HG03280 (cell line): ENCODE measurements at regions not wholly inside any gene's neighbourhood (a gene's known extent, or its start where the extent isn't known, plus 50 kb on each side); places are given as distances from the start of the nearest gene placed in this dataset.

Source experiments
- ATAC-seq: cut with Tn5 transposase; IDR thresholded peaks from one replicate; pipeline ENCODE4 v1.9.1; 2021; ENCODE audit warnings: mild to moderate bottlenecking, moderate library complexity; ENCODE audit not compliant: unreplicated experiment

DNA sequence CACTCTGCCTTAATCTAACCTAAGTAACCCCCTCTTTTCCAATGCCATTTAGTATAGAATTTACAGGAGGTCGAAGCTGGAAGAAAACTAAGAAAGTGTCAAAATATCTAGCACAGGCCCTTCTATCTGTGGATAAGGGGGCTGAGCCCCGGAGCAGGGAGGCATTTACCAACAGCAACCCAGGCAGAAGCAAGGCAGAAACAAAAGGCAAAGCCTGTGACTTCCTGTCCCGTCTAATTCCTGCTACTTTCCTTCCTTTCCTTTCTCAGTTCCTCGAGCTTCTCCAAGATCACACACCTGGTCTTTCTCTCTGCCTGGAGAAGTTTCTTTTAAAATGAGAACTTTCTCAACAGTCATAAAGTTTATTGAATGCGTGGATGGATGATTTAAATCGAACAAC is 146.0 kb downstream of the FOXA2 start:
- ATAC-seq: no peak

DNA sequence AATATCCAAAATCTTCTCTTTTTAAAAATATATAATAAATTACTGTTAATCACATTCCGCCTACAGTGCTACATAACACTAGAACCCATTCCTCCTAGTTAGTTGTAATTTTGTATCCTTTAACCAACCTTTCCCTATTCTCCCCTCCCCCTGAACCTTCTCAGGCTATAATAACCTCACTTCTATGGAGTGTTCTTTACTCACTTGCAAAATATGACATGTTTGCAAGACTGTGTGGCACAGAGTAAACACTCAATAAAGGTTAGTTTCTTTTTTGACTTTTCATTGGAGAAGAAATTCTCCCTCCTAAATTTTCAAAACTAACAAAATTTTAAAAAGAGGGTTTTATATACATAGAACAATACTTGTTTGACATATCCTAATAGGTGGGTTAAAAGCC is 147.0 kb downstream of the FOXA2 start:
- no peak for ATAC-seq

DNA sequence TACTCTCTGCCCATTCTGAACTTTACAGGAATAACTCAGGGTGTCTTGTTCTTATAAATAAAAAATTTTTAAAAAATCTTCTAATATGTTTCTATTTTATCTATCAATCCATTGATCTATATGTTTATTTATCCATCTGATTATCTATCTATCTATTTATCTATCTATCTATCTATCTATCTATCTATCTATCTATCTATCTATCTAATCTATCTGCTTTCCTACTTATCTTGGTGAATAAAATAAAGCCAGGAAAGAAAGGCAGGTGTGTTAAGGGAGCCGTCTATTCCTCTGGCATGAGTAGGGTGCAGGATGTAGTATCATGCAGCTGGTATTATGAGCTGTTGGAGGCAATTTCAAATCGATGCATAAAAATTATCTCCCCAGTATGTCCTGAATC is 153.0 kb downstream of the FOXA2 start:
- no peak for ATAC-seq

DNA sequence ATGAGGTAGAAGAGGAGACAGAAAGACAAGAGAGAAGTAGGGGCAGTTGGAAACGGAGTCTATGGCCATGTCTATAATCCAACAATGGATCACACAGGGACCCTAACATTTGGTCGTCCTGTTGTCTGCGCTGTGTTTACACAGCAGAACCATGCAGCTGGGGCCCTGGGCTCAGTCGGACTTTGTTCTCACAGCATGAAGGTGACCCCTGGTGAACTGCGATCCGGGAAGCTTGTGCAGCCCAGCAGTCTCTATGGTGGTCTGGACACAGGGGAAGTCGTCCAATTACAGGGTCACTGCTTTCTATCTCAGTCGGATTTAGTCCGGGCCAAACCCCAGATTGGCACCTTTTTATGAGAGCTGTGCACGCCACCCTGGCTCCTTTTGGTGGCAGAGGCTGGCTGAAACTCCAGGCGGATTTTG is 153.6 kb downstream of the FOXA2 start:
- ATAC-seq: no peak

DNA sequence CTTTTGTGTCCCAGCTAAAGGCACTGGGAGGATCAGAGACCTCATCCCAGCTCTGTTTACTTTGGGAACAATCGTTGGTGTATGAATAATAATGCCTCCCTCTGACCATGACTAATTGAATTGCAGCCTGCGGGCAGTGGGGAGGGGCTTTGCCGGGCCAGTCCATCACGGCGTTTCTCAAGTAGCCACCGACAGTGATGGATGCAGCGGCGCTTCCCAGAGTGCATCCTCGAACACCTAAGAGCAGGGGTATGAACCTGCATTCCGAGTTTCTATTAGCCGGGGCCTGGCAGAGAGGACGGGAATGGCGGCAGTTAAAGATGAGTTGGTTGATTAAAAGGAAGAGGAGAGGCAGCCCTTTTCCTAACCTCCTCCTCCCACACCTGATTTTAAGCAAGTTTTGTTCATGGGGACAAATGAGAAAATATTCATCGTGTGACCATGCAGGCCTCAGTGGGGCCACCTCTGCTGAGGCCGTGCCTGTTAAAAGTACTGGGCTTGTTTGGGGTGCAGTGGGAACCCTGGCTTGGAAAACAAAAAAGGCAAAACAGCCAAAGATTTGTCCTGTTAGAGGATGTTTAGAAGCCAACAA is 154.1 kb downstream of the FOXA2 start:
- ATAC-seq: no peak

DNA sequence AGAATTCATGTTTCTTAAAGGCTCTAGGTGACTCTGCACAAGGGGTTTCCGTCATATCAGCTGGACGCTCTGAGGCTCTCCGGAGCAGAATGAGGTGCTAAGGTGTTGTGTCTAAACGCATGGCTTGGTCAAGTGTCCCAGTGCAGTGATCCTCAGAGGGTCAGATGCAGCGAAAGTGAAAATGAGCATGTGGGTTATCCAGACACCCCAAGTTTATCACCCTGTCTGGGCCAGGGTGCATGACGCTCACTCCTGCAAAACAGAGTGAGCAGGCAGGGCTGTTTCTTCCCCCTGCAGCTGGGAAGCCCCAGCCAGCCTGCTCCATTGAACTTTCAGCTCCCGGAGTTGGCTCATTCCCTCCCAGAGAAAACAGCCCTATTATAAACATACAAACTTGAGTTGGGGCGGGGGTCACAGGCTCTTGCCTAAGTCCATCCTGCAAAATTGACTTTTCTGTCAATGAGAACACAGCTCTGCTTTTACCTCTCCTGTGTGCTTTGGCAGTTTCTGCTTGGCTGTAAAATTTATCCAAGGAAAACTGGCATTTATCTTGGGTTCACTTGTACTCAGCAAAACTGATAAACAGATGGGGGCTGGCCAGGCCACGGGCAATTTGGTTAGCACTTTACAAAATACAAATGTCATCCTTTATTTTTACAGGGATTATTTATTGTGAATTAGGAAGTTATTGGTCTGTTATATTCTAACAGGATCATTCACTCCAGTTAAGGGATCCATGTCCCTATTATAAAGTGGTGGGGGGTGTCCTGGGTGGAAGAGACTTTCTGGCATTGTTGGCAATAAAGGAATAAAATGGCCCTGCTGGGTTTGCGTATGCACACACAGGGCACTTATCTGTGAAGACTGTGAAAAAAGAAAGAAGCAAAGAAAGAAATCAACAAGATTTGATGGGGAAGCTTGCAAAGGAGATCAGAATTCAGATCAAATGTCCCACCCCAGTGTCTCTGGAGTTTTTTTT is 154.9 kb downstream of the FOXA2 start:
- ATAC-seq: no peak

DNA sequence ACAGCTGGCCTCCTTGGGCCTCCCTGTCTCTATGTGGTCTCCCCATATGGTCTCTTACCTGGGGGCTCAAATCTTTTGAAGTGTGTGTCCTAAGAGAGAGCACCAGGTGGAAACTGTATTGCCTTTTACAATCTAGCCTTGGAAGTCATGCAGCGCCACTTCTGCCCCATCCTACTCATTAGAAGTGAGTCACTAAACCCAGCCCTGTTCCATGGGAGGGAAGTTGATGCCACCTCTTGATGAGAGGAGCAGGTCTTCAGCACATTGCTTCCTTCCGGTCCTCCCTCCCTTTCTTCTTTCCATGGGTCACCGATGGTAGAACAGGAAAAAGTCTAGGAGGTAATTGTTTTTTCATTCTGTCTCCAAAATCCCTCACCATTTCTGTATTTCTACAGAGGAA is 156.3 kb downstream of the FOXA2 start:
- ATAC-seq: no peak

DNA sequence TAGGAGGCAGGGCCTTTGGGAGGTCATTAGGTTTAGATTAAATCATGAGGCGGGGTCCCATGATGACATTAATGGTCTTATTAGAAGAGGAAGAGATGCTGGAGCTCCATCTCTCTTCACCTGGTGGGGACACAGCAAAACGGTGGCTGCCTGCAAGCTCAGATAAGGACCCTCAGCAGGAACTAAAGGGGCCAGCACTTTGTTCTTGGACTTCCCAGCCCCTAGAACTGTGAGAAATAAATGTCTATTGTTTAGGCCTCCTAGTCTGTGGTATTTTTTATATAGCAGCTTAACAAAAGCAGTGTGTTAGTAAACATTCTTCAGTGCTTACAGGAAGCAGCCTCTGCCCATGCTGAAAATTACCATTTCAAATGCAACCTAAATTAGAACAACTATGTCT is 157.6 kb downstream of the FOXA2 start:
- no peak for ATAC-seq

DNA sequence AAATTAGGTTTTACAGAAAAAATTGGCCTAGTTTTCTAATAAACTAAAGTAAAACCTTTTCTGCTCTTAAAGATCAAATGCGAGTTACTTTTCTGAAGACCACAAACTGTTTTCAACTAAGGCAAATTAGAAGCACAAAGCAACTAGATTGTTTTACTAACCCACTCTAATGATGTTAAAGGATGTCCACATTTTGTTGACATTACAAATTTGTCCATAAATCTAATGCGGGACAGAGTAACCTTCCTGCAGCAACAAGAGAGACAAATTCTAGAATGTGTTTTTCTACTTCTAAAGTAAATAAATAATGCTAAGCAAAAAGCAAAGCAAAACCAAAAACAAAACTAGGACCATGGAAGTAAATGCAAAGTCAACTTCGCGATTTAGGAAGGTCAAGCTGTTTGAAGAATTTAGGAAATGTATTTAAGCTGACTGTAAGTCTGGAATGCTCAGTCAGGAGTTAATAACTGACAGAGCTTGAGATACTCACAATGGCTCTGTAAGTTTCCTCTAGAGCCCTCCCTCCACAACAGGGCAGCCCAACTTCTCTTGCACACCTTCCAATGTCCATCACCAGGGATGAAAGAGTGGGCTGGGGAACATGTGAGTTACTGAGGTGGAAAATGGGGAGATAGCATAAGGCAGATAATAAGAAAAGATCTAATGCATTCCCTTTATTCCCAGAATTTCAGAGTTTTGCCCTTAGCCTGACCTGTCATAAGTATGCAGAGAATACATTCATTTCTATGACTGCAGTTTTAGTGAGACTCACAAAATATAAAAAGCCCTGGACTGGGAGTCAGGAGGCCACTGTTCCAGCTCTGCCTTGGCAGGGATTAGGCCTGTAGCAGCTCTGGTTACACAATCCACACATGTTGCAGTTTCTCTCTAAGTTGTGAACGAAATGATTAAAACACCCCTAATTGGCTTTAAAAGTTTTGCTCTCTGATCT is 158.8 kb downstream of the FOXA2 start:
- ATAC-seq: no peak

DNA sequence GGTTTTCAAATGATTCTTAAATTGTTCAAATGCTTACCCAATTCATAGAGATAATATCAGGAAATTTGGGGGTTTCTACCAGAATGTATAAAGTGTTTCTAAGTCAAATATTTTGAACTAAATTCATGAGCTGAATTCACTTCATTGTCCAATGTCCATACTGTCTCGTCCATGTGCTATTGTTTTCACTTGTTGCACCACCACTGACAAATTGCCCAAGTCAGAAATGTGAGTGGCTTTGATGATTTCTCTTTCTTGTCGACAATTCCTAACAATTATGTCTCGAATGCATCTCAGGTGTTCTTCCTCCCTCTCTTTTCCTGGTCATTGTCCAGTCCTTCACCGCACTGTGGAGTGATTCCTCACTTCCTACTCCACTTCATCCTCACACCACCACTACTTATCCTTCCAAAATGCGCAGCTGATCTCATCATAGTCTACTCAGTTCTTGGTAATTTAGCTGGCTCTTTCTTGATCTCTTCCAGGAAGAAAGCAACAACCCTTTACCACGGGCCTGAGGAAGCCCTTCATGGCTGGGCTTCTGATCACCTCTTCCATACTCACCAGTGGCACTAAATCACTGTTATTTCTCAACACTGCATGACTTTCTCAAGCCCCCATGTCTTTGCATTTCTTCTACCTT is 161.1 kb downstream of the FOXA2 start:
- no peak for ATAC-seq

DNA sequence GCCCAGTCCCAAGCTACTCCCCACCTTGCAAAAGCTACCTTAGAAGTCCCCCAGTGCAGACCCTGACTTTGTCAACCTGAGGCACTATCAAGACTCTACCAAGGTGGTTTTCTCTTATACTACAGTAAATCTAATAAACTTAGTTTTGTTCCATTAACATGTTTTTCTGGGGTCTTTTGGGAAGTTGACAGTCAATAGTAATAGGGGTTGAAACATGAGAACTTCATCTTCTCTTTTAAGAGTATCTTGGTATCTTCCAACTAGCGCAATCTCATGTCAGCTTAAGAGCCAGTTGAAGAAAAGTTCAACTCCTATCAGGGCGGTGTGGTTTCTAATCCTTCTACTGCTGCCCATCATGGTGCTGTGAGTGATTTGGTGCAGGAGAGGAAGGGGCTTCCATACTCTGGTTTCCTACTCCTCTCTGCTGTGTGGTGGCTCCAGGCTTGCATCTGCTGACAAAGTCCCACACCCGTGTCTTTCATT is 164.2 kb downstream of the FOXA2 start:
- no peak for ATAC-seq

DNA sequence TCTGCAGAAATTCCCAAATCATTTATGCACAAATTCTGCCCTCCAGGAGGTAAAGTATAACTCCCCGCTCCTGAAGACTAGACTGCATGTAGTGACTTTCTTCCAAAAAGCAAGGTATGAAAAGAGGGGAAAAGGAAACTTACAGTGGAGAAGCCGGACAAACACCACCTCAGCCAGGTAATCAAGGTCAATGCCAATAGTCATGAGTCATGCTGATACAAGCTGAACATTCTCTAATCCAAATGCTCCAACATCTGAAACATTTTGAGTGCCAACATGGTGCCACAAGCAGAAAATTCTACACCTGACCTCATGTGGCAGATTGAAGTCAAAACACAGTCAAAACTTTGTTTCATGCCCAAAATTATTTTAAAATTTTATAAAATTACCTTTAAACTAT is 165.6 kb downstream of the FOXA2 start:
- ATAC-seq: no peak

DNA sequence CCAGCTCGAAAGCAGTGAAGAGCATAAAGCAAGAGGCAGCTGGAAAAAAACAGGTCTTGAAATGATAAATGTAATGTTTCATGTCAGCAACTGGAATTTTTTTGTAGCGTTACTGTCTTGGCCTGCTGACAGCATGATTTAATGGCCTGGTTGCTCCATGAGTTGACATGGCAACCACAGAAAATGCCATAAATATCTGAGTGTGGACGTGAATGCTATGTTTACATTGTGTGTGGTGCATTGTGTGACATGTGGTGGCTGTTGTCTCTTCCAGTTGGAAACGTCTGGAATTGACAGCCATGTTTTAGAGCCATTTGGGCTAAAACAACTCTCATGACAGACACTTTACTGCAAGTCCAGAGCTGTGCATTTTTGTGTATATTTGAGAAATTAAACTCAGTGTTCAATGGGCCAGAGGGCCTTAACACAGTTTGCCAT is 170.0 kb downstream of the FOXA2 start:
- no peak for ATAC-seq

DNA sequence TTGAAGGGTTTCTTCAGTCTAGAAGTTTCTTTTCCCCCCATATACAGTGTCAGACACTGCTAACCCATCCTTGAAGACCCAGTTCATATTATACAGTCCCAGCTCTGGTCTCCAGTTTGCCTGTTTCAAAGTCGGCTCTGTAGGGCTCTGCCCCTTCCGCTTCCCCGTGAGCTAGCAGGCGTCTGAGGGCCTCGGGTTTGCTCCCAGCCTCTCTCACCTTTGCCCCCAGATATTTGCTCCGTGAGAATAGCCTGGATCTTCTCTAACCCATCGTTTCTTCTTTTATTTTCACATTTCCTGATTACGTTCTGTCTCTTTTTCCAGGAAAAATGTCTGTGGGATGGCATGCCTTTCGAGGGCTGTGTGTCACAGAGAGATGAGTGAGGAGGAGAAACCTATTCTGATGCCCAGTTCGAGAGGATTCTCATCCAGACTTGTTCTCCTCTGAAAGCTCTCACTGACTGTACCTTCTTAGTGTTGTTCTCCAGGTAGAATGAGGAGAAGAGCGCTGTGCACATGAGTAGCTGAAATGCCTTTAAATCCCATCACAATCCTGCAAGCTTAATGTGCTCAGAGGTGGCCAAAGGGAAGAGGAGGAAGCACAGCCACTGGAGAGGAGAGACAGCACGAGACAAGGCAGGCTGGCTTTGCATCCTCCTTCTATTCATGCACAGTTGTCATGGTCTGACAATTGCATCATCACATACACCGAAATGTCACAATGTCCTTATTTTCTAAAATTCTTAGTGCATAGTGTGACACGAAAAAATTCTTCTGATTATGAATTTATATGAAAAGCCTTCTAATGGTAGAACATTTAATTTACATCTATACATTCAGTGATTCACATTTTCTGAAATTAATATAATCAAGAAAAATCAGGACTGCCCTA is 171.1 kb downstream of the FOXA2 start:
- ATAC-seq: no peak

DNA sequence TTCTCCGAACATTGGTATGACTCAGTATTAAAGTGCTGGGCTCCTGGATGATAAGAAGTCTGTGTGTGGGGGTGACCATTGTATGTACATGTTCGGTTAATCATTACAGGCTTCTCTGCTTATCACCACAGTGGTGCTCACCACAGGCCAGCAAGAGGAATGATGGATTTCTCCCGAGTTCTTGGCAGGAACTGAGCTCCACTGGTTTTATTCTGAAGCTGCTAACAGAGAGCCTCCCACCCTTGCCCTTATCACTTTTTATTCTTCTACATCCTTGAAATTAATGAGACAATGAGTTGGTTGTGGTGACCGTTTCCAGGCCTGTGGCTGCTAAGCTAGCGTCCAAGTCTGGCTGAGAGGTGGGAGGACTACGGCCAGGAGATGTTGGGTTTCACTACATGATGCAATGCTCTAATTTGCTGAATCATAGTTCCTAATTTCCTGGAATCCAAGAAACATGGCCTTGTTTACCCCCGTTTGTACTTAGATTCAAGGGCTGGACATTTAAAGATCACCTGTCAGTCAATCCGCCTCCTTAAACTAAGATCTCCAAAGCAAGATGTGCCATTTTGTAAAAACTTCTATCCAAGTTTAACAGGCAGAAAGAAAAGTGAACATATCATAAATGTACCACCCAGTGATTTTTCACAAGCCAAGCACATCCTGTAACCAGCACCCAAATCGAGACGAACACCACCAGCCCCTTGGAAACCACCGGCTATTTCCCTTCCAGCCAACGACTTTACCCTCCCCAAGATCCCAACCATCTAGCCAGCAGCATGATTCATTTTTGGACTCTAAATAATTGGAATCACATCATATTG is 172.5 kb downstream of the FOXA2 start:
- no peak for ATAC-seq

DNA sequence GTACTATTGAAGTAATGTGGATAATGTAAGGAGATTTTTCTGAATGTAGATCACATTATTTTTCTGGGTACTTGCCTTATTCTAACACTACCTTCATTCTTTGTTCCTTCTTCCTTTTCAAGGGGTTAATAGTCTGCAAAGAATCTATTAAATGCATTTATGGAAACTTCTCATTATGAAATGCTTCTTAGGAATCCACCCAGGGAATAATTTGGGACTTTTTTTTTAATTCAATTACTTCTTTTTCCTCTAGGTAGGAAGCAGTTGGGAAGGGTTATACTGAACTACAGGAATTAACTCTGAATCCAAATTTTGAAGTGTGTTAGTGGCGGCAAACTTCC is 173.1 kb downstream of the FOXA2 start:
- no peak for ATAC-seq

DNA sequence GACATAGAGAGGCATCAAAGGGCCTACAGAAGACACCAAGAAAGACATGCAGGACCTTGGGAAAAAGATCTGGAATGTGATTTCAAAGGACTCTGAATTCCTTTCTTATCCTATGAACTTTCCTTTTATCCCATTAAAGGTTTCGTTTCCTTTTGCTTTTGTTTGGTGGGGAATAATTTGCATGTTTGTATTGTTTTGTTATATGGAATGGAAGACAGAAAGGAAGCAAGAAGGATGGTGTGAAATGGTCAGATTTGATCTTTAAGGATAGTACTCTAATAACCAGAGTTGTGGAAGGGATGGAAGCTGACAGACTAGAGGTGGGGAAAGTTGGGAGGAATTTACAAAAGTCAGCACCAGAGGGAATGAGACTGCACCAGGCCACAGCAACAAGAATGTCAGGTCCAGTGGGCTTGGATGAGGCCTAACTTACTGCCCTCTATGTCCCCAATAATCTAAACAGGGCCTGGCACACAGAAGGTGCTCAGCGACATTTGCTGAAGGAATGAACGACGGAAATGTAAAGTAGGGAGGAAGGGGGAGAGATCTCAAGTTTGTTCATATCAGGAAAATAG is 173.7 kb downstream of the FOXA2 start:
- ATAC-seq: no peak
